Ovary (tissue), 7 donors: ENCODE measurements at regions not wholly inside any gene's neighbourhood (a gene's known extent, or its start where the extent isn't known, plus 50 kb on each side); places are given as distances from the start of the nearest gene placed in this dataset.

Experiments used
- DNase-seq, 5 donors: peaks; one replicate each; pipeline ENCODE4 v3.0.0-alpha.2; 2019 to 2020
- H3K27ac ChIP-seq, 2 donors: fragments of 200-600 bp; one replicate each; pipeline versions ENCODE4 v1.5.1 to v1.8.0; 2019 to 2022
- H3K27me3 ChIP-seq: fragments of 200-600 bp; one replicate; pipeline ENCODE4 v1.8.0; 2022
- H3K36me3 ChIP-seq: fragments of 200-600 bp; sonication (generic); one replicate; pipeline ENCODE4 v1.5.1; 2019
- H3K4me1 ChIP-seq: one replicate; pipeline ENCODE4 v1.8.1; 2013; ENCODE audit warnings: mild to moderate bottlenecking, moderate library complexity; ENCODE audit not compliant: insufficient read depth
- H3K4me3 ChIP-seq: fragments of 200-600 bp; sonication (generic); one replicate; pipeline ENCODE4 v1.5.1; 2017
- H3K9me3 ChIP-seq, 2 donors: fragments of 200-600 bp in 1 of 2; sonication (generic) in 1 of 2; one replicate each; pipeline versions ENCODE4 v1.5.1 to v1.8.1; 2013 to 2019; ENCODE audit warnings: mild to moderate bottlenecking in 1 of 2, moderate library complexity in 1 of 2
- CTCF ChIP-seq, 3 donors: fragments of 450-650 bp in 2 of 3; fragments of 200-600 bp in 1 of 3; IDR thresholded peaks; one replicate each; pipeline versions ENCODE4 v1.5.1 to v1.8.0; 2016 to 2022; ENCODE audit warnings: antibody characterized with exemption in 3 of 3, mild to moderate bottlenecking in 1 of 3
- EP300 ChIP-seq: sonication (generic); formaldehyde crosslinking; IDR thresholded peaks from one replicate; pipeline ENCODE4 v1.6.1; 2017; ENCODE audit warnings: antibody characterized with exemption
- POLR2A ChIP-seq: fragments of 450-650 bp; IDR thresholded peaks from one replicate; pipeline ENCODE4 v1.6.1; 2017; ENCODE audit warnings: antibody characterized with exemption, mild to moderate bottlenecking, moderate library complexity
- WGBS, 3 donors: extraction: QIAGEN DNeasy Blood & Tissue Kit in 1 of 3; methylation state at CpG; one replicate each; pipeline versions ENCODE4 v1.1.5 to v1.1.7; 2013 to 2017; 5-methylcytosine and 5-hydroxymethylcytosine counted together
- intact Hi-C, 4 donors: fragments of 100-400 bp; cut with DNase I; formaldehyde crosslinking; loops; one replicate each; pipeline versions ENCODE4 v1.11.0 to v1.15.1; 2022 to 2023
- donor health status: DM: no; HTN: no; CAD: no; lungs with moderate emphysema.
- donor health status: DM: no; HTN: no; CAD: no.
- donor health status: Bipolar disorder and iron deficiency.
- donor health status: DM: no; HTN: no; CAD: no.
- donor health status: DM: yes; HTN: yes; CAD: no.

GRCh38 chr12:62127516-62127915, 132.7 kb upstream of the USP15 start:
- intact Hi-C loops, result no loop called here
- Histone ChIP-seq H3K4me3 (no peak overlapping the region), H3K27me3 (no peaks in the 10 kb centered on the region), H3K4me1 (no peaks in the 10 kb centered on the region), H3K36me3 (no peaks in the 10 kb centered on the region), H3K9me3 (no peaks in the 10 kb centered on the region), H3K27ac (no peak overlapping the region)
- DNase-seq, result no peak
- 92 to 98% (median 95%) methylated on average over 2 of the region's 2 CpGs for WGBS, 3 donors
- TF ChIP-seq POLR2A, result no peak
- TF ChIP-seq EP300, result no peak
- no peak for TF ChIP-seq CTCF (IDR thresholded peaks at IDR 0.05)

GRCh38 chr12:62128175-62128975, 131.8 kb upstream of the USP15 start:
- H3K9me3 ChIP-seq, result no peaks in the 10 kb centered on the region
- no peaks in the 10 kb centered on the region for H3K4me1 ChIP-seq
- intact Hi-C loops, result no loop called here
- no peak for DNase-seq
- H3K27ac ChIP-seq, result no peak overlapping the region
- no peak for TF ChIP-seq POLR2A
- no peak for TF ChIP-seq EP300
- TF ChIP-seq CTCF (IDR thresholded peaks at IDR 0.05), result no peak
- WGBS, 3 donors, result 50 to 66% (median 52%) methylated on average over 7 of the region's 7 CpGs
- no peak overlapping the region for H3K4me3 ChIP-seq
- no peaks in the 10 kb centered on the region for H3K27me3 ChIP-seq
- H3K36me3 ChIP-seq, result no peaks in the 10 kb centered on the region

- no peaks in the 10 kb centered on the region for H3K27me3 ChIP-seq
- no peaks in the 10 kb centered on the region for H3K4me1 ChIP-seq
- TF ChIP-seq CTCF (IDR thresholded peaks at IDR 0.05), result no peak
- TF ChIP-seq POLR2A, result no peak
- no peak for TF ChIP-seq EP300
- no peak for DNase-seq
- no peak overlapping the region for H3K4me3 ChIP-seq
- intact Hi-C loops, result no loop called here
- no peaks in the 10 kb centered on the region for H3K36me3 ChIP-seq
- 54 to 73% (median 59%) methylated on average over 4 of the region's 4 CpGs for WGBS, 3 donors
- no peaks in the 10 kb centered on the region for H3K9me3 ChIP-seq
- H3K27ac ChIP-seq, result no peak overlapping the region
These were observed 130.9 kb upstream of the USP15 start for GRCh38 chr12:62129291-62129690.

- Histone ChIP-seq H3K4me1 (no peaks in the 10 kb centered on the region), H3K27me3 (no peaks in the 10 kb centered on the region), H3K9me3 (no peaks in the 10 kb centered on the region), H3K27ac (no peak overlapping the region), H3K4me3 (no peak overlapping the region), H3K36me3 (no peaks in the 10 kb centered on the region)
- no peak for DNase-seq
- no peak for TF ChIP-seq EP300
- no peak for TF ChIP-seq POLR2A
- TF ChIP-seq CTCF (IDR thresholded peaks at IDR 0.05), result no peak
- intact Hi-C loops, result no loop called here
- 81 to 95% (median 87%) methylated on average over 3 of the region's 3 CpGs for WGBS, 3 donors
These were observed 129.8 kb upstream of the USP15 start for GRCh38 chr12:62130402-62130801.
